HL-60 (cell line): ENCODE measurements at regions not wholly inside any gene's neighbourhood (a gene's known extent, or its start where the extent isn't known, plus 50 kb on each side); places are given as distances from the start of the nearest gene placed in this dataset.

Experiments used
- DNase-seq, 2 experiments: peaks; one replicate each; pipeline ENCODE4 v3.0.0-alpha.2; 2010 to 2020; ENCODE audit warnings: low read depth in 1 of 2, low spot score in 1 of 2
- H3K27ac ChIP-seq: fragments of 250-450 bp; sonication (Bioruptor Pico); replicated peaks from 2 replicates; pipeline ENCODE4 v1.5.1; 2020; ENCODE audit warnings: mild to moderate bottlenecking, moderate library complexity
- H3K27me3 ChIP-seq: fragments of 250-450 bp; sonication (Bioruptor Pico); 2 replicates; pipeline ENCODE4 v1.5.1; 2021; ENCODE audit warnings: mild to moderate bottlenecking, moderate library complexity; ENCODE audit not compliant: insufficient read depth, poor library complexity, severe bottlenecking
- H3K4me3 ChIP-seq: replicated peaks from 2 replicates; pipeline ENCODE4 v1.5.1; 2011; ENCODE audit warnings: mild to moderate bottlenecking, control low read depth, low read length; ENCODE audit not compliant: insufficient read depth
- CTCF ChIP-seq: IDR thresholded peaks from one replicate; pipeline ENCODE4 v1.5.1; 2011; ENCODE audit warnings: low read length, control low read depth, inconsistent platforms; ENCODE audit not compliant: insufficient read depth
- GABPA ChIP-seq: IDR thresholded peaks from 2 replicates; pipeline ENCODE4 v1.6.1; 2012; ENCODE audit warnings: low read depth
- POLR2AphosphoS5 ChIP-seq: IDR thresholded peaks from 2 replicates; pipeline ENCODE4 v1.6.1; 2012; ENCODE audit warnings: low read depth
- REST ChIP-seq: IDR thresholded peaks from 2 replicates; pipeline ENCODE4 v1.6.1; 2012; ENCODE audit warnings: low read depth; ENCODE audit not compliant: insufficient replicate concordance
- SPI1 ChIP-seq: IDR thresholded peaks from 2 replicates; pipeline ENCODE4 v1.6.1; 2012; ENCODE audit warnings: low read depth, mild to moderate bottlenecking, borderline replicate concordance

GRCh38 chr7:114153700-114154099 is 234.9 kb upstream of the PPP1R3A start:
- Histone ChIP-seq H3K27ac (no peak overlapping the region), H3K27me3 (no peaks in the 10 kb centered on the region), H3K4me3 (no peak overlapping the region)
- no peak for DNase-seq
- no peak for TF ChIP-seq POLR2AphosphoS5
- TF ChIP-seq GABPA = no peak
- TF ChIP-seq SPI1 = no peak
- TF ChIP-seq REST = no peak
- no peak for TF ChIP-seq CTCF

- H3K27me3 ChIP-seq = no peaks in the 10 kb centered on the region
- no peak for DNase-seq
- H3K27ac ChIP-seq = no peak overlapping the region
- no peak overlapping the region for H3K4me3 ChIP-seq
- TF ChIP-seq SPI1 = no peak
- TF ChIP-seq CTCF = no peak
- TF ChIP-seq REST = no peak
- no peak for TF ChIP-seq POLR2AphosphoS5
These were observed 233.6 kb upstream of the PPP1R3A start for GRCh38 chr7:114152314-114152938.

- Histone ChIP-seq H3K4me3 (no peak overlapping the region), H3K27ac (no peak overlapping the region), H3K27me3 (no peaks in the 10 kb centered on the region)
- TF ChIP-seq SPI1 (no peak), GABPA (no peak), REST (no peak), POLR2AphosphoS5 (no peak), CTCF (no peak)
- DNase-seq = no peak
These were observed 233.0 kb upstream of the PPP1R3A start for GRCh38 chr7:114151777-114152176.
